AG09309 (cell line): ENCODE measurements at regions not wholly inside any gene's neighbourhood (a gene's known extent, or its start where the extent isn't known, plus 50 kb on each side); places are given as distances from the start of the nearest gene placed in this dataset.
"Not testable (repeated sequence)": the region's sequence is repeated elsewhere in the genome, so short reads cannot be mapped to it uniquely, and the experiment has no call there.

Experiments
- DNase-seq: peaks from one replicate; pipeline ENCODE4 v3.0.0-alpha.2; 2010; ENCODE audit warnings: low read depth
- H3K4me3 ChIP-seq: 2 replicates; pipeline ENCODE4 v1.5.1; 2011; ENCODE audit warnings: mild to moderate bottlenecking, low read depth, low read length, moderate library complexity; ENCODE audit not compliant: control insufficient read depth
- CTCF ChIP-seq: IDR thresholded peaks from 2 replicates; pipeline ENCODE4 v1.5.1; 2011; ENCODE audit warnings: mild to moderate bottlenecking, low read depth, low read length, inconsistent platforms; ENCODE audit not compliant: insufficient read depth, control insufficient read depth; ENCODE audit errors: missing control alignments

GRCh38 chrX:155747520-155747919 is 133.6 kb upstream of the VAMP7 start:
- TF ChIP-seq CTCF: no peak
- no peak for DNase-seq

GRCh38 chrX:155745792-155746191 is 133.0 kb upstream of the TMLHE start:
- no peak overlapping the region for H3K4me3 ChIP-seq
- TF ChIP-seq CTCF: no peak
- DNase-seq: no peak

More at GRCh38 chrX:155747520-155747919, 133.6 kb upstream of the VAMP7 start:
- no peak overlapping the region for H3K4me3 ChIP-seq

- no peak overlapping the region for H3K4me3 ChIP-seq
- TF ChIP-seq CTCF: no peak
- DNase-seq: no peak
These were observed 131.8 kb upstream of the TMLHE start for GRCh38 chrX:155744534-155744933.

- not testable (repeated sequence) for DNase-seq
These were observed 115.6 kb upstream of the TMLHE start for GRCh38 chrX:155728335-155728734.

GRCh38 chrX:155718972-155719586 is 106.3 kb upstream of the TMLHE start:
- H3K4me3 ChIP-seq: no peak overlapping the region
- no peak for DNase-seq
- no peak for TF ChIP-seq CTCF

More at GRCh38 chrX:155728335-155728734, 115.6 kb upstream of the TMLHE start:
- not testable (repeated sequence) for H3K4me3 ChIP-seq

- TF ChIP-seq CTCF: no peak
- H3K4me3 ChIP-seq: no peak overlapping the region
- no peak for DNase-seq
These were observed 102.4 kb upstream of the TMLHE start for GRCh38 chrX:155715141-155715540.

GRCh38 chrX:155695419-155695818 is 82.7 kb upstream of the TMLHE start:
- no peak overlapping the region for H3K4me3 ChIP-seq
- no peak for DNase-seq
- TF ChIP-seq CTCF: no peak
